HepG2 (cell line): ENCODE measurements at regions not wholly inside any gene's neighbourhood (a gene's known extent, or its start where the extent isn't known, plus 50 kb on each side); places are given as distances from the start of the nearest gene placed in this dataset.

Source experiments
- CHCHD3 ChIP-seq: sonication (generic); formaldehyde crosslinking; IDR thresholded peaks from 2 replicates; pipeline ENCODE4 v1.8.0; 2022; ENCODE audit warnings: mild to moderate bottlenecking, missing genetic modification reagents, moderate library complexity
- MTF2 ChIP-seq: sonication (generic); formaldehyde crosslinking; IDR thresholded peaks from 2 replicates; pipeline ENCODE4 v1.5.0; 2020; ENCODE audit warnings: missing genetic modification reagents, borderline replicate concordance
- NRL ChIP-seq: sonication (generic); formaldehyde crosslinking; IDR thresholded peaks from 2 replicates; pipeline ENCODE4 v1.5.0; 2020; ENCODE audit warnings: missing genetic modification reagents, mild to moderate bottlenecking, moderate library complexity, borderline replicate concordance
- PHF21A ChIP-seq: sonication (generic); formaldehyde crosslinking; IDR thresholded peaks from 2 replicates; pipeline ENCODE4 v1.5.0; 2020; ENCODE audit warnings: mild to moderate bottlenecking, missing genetic modification reagents
- PHF8 ChIP-seq: sonication (generic); formaldehyde crosslinking; IDR thresholded peaks from 2 replicates; pipeline ENCODE4 v1.5.0; 2020; ENCODE audit warnings: missing genetic modification reagents
- SNAPC2 ChIP-seq: sonication (generic); formaldehyde crosslinking; IDR thresholded peaks from 2 replicates; pipeline ENCODE4 v1.8.1; 2022; ENCODE audit warnings: mild to moderate bottlenecking, missing genetic modification reagents
- ZNF274 ChIP-seq: sonication (generic); formaldehyde crosslinking; IDR thresholded peaks from 2 replicates; pipeline ENCODE4 v1.5.1; 2020; ENCODE audit warnings: mild to moderate bottlenecking, missing genetic modification reagents
- TF ChIP-seq, protein P1 (sequence below), 2 experiments: sonication (generic) in 1 of 2; formaldehyde crosslinking in 1 of 2; IDR thresholded peaks; 2 replicates each; pipeline versions ENCODE4 v1.6.1 to v1.9.0; 2014 to 2022; ENCODE audit warnings: antibody characterized with exemption in 1 of 2, borderline replicate concordance in 1 of 2, inconsistent platforms in 1 of 2, low read depth in 1 of 2, missing genetic modification reagents in 1 of 2
- TF ChIP-seq, protein P2 (sequence below): sonication (generic); formaldehyde crosslinking; IDR thresholded peaks from 2 replicates; pipeline ENCODE4 v1.4.0; 2020; ENCODE audit warnings: mild to moderate bottlenecking, missing genetic modification reagents

DNA sequence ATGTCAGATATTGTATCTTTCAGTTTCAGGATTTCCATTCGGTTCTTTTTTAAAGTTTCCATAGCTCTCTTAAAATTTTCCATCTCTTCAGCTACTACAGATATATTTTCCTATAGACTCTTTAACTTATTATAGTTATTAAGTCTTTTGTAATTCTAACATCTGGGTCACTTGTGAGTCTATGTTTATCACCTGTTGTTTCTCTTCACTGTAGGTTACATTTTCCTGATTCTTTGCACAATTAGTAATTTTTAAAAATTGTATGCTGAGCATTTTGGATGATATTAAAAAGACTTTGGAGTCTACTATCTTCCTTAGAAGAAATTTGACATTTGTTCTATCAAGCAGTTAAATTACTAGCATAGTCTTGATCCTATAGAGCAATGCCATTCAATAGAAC lies 140.7 kb downstream of the QRSL1 start (continued):
- TF ChIP-seq, protein P1, sequence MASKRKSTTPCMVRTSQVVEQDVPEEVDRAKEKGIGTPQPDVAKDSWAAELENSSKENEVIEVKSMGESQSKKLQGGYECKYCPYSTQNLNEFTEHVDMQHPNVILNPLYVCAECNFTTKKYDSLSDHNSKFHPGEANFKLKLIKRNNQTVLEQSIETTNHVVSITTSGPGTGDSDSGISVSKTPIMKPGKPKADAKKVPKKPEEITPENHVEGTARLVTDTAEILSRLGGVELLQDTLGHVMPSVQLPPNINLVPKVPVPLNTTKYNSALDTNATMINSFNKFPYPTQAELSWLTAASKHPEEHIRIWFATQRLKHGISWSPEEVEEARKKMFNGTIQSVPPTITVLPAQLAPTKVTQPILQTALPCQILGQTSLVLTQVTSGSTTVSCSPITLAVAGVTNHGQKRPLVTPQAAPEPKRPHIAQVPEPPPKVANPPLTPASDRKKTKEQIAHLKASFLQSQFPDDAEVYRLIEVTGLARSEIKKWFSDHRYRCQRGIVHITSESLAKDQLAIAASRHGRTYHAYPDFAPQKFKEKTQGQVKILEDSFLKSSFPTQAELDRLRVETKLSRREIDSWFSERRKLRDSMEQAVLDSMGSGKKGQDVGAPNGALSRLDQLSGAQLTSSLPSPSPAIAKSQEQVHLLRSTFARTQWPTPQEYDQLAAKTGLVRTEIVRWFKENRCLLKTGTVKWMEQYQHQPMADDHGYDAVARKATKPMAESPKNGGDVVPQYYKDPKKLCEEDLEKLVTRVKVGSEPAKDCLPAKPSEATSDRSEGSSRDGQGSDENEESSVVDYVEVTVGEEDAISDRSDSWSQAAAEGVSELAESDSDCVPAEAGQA (IDR thresholded peaks at IDR 0.05; ENCODE audit: low read depth): no peak
- TF ChIP-seq, protein P1 (CRISPR knock-in tag; IDR thresholded peaks at IDR 0.05; ENCODE audit: borderline replicate concordance): no peak
- TF ChIP-seq ZNF274 (CRISPR knock-in tag): no peak
- no peak for TF ChIP-seq SNAPC2
- TF ChIP-seq, protein P2, sequence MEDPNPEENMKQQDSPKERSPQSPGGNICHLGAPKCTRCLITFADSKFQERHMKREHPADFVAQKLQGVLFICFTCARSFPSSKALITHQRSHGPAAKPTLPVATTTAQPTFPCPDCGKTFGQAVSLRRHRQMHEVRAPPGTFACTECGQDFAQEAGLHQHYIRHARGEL (CRISPR knock-in tag): no peak
- TF ChIP-seq PHF8 (CRISPR knock-in tag): no peak
- TF ChIP-seq NRL: no peak
- TF ChIP-seq MTF2: no peak
- TF ChIP-seq PHF21A (CRISPR knock-in tag): no peak
- no peak for TF ChIP-seq CHCHD3 (CRISPR knock-in tag)
